Gastroesophageal sphincter (tissue), 4 donors: ENCODE measurements at regions not wholly inside any gene's neighbourhood (a gene's known extent, or its start where the extent isn't known, plus 50 kb on each side); places are given as distances from the start of the nearest gene placed in this dataset.

ENCODE experiments used
- ATAC-seq: fragments of 150-250 bp; one replicate; pipeline ENCODE4 v1.9.1; 2016; ENCODE audit warnings: mild to moderate bottlenecking, moderate library complexity
- H3K27ac ChIP-seq, 4 donors: fragments of 200-600 bp; sonication (generic) in 3 of 4; 1 replicate in 3 of 4; 2 replicates in 1 of 4; pipeline ENCODE4 v1.5.1; 2016 to 2019
- H3K27me3 ChIP-seq: fragments of 200-600 bp; sonication (generic); one replicate; pipeline ENCODE4 v1.5.1; 2019
- H3K36me3 ChIP-seq, 2 donors: fragments of 200-600 bp; sonication (generic); one replicate each; pipeline ENCODE4 v1.5.1; 2019; ENCODE audit warnings: control low read depth in 1 of 2
- H3K4me1 ChIP-seq, 3 donors: fragments of 200-600 bp; sonication (generic); 1 replicate in 2 of 3; 2 replicates in 1 of 3; pipeline ENCODE4 v1.5.1; 2016 to 2019; ENCODE audit warnings: control low read depth in 2 of 3
- H3K4me3 ChIP-seq, 2 donors: fragments of 200-600 bp; sonication (generic); one replicate each; pipeline ENCODE4 v1.5.1; 2019; ENCODE audit warnings: mild to moderate bottlenecking in 1 of 2, moderate library complexity in 1 of 2
- H3K9me3 ChIP-seq, 3 donors: fragments of 200-600 bp; sonication (generic); one replicate each; pipeline ENCODE4 v1.5.1; 2017 to 2019; ENCODE audit warnings: control low read depth in 2 of 3
- CTCF ChIP-seq, 4 experiments: fragments of 200-600 bp in 2 of 4; fragments of 450-650 bp in 2 of 4; sonication (generic) in 1 of 4; IDR thresholded peaks; one replicate each; pipeline ENCODE4 v1.5.1; 2017 to 2019; ENCODE audit warnings: antibody characterized with exemption in 4 of 4, mild to moderate bottlenecking in 2 of 4, moderate library complexity in 2 of 4
- EP300 ChIP-seq: sonication (generic); formaldehyde crosslinking; IDR thresholded peaks from one replicate; pipeline ENCODE4 v1.6.1; 2017; ENCODE audit warnings: antibody characterized with exemption, mild to moderate bottlenecking
- POLR2A ChIP-seq, 2 donors: fragments of 450-650 bp; IDR thresholded peaks; one replicate each; pipeline ENCODE4 v1.6.1; 2017; ENCODE audit warnings: antibody characterized with exemption in 2 of 2, mild to moderate bottlenecking in 2 of 2, moderate library complexity in 1 of 2
- POLR2AphosphoS5 ChIP-seq: sonication (generic); formaldehyde crosslinking; IDR thresholded peaks from one replicate; pipeline ENCODE4 v1.6.1; 2017; ENCODE audit warnings: antibody characterized with exemption
- WGBS, 2 donors: methylation state at CpG; one replicate each; pipeline ENCODE4 v1.1.5; 2018; ENCODE audit warnings: low coverage in 1 of 2; 5-methylcytosine and 5-hydroxymethylcytosine counted together

GRCh38 chr1:56340977-56341376 is 238.4 kb downstream of the PLPP3 start:
- Histone ChIP-seq H3K9me3 (no peaks in the 10 kb centered on the region), H3K27ac (no peak overlapping the region), H3K4me1 (no peaks in the 10 kb centered on the region), H3K36me3 (no peaks in the 10 kb centered on the region), H3K4me3 (no peak overlapping the region), H3K27me3 (no peaks in the 10 kb centered on the region)
- TF ChIP-seq EP300 = no peak
- no peak for TF ChIP-seq POLR2A (IDR thresholded peaks at IDR 0.05)
- no peak for TF ChIP-seq POLR2AphosphoS5
- no peak for TF ChIP-seq CTCF (IDR thresholded peaks at IDR 0.05)
- no peak for ATAC-seq

GRCh38 chr1:56339786-56340465 is 239.4 kb downstream of the PLPP3 start:
- H3K27ac ChIP-seq = no peak overlapping the region
- no peaks in the 10 kb centered on the region for H3K9me3 ChIP-seq
- ATAC-seq = no peak
- H3K27me3 ChIP-seq = no peaks in the 10 kb centered on the region
- TF ChIP-seq EP300 = no peak
- TF ChIP-seq CTCF (IDR thresholded peaks at IDR 0.05) = no peak
- TF ChIP-seq POLR2A (IDR thresholded peaks at IDR 0.05) = no peak
- 61 to 80% methylated on average over 2 of the region's 6 CpGs for WGBS, 2 donors
- no peaks in the 10 kb centered on the region for H3K4me1 ChIP-seq
- H3K4me3 ChIP-seq = no peak overlapping the region
- H3K36me3 ChIP-seq = no peaks in the 10 kb centered on the region

- Histone ChIP-seq H3K27me3 (no peaks in the 10 kb centered on the region), H3K4me1 (no peaks in the 10 kb centered on the region), H3K27ac (no peak overlapping the region), H3K36me3 (no peaks in the 10 kb centered on the region), H3K9me3 (no peaks in the 10 kb centered on the region), H3K4me3 (no peak overlapping the region)
- no peak for TF ChIP-seq EP300
- TF ChIP-seq POLR2A (IDR thresholded peaks at IDR 0.05) = no peak
- no peak for TF ChIP-seq CTCF (IDR thresholded peaks at IDR 0.05)
- no peak for TF ChIP-seq POLR2AphosphoS5
- 85 to 100% methylated on average over 1 of the region's 1 CpG for WGBS, 2 donors
- no peak for ATAC-seq
Measured at GRCh38 chr1:56339093-56339492, 240.3 kb downstream of the PLPP3 start.

GRCh38 chr1:56336982-56337381 is 242.4 kb downstream of the PLPP3 start:
- Histone ChIP-seq H3K4me3 (no peak overlapping the region), H3K36me3 (no peaks in the 10 kb centered on the region), H3K9me3 (no peaks in the 10 kb centered on the region), H3K27ac (no peak overlapping the region), H3K27me3 (no peaks in the 10 kb centered on the region), H3K4me1 (no peaks in the 10 kb centered on the region)
- no peak for TF ChIP-seq POLR2A (IDR thresholded peaks at IDR 0.05)
- no peak for TF ChIP-seq POLR2AphosphoS5
- TF ChIP-seq CTCF (IDR thresholded peaks at IDR 0.05) = no peak
- TF ChIP-seq EP300 = no peak
- WGBS, 2 donors = 25 to 60% methylated on average over 1 to 2 of the region's 2 CpGs
- ATAC-seq = no peak

- H3K27ac ChIP-seq = no peak overlapping the region
- H3K27me3 ChIP-seq = no peaks in the 10 kb centered on the region
- H3K36me3 ChIP-seq = no peaks in the 10 kb centered on the region
- ATAC-seq = no peak
- TF ChIP-seq CTCF (IDR thresholded peaks at IDR 0.05) (no peak), EP300 (no peak), POLR2A (IDR thresholded peaks at IDR 0.05) (no peak), POLR2AphosphoS5 (no peak)
- H3K4me1 ChIP-seq = no peaks in the 10 kb centered on the region
- no peaks in the 10 kb centered on the region for H3K9me3 ChIP-seq
- H3K4me3 ChIP-seq = no peak overlapping the region
- 75 to 82% methylated on average over 1 of the region's 1 CpG for WGBS, 2 donors
Measured at GRCh38 chr1:56335394-56335793, 244.0 kb downstream of the PLPP3 start.
